BLaER1 (cell line): ENCODE measurements at regions not wholly inside any gene's neighbourhood (a gene's known extent, or its start where the extent isn't known, plus 50 kb on each side); places are given as distances from the start of the nearest gene placed in this dataset.

Experiments used
- H3K27ac ChIP-seq: shearing (Covaris generic); formaldehyde crosslinking; 2 replicates; pipeline ENCODE4 v1.8.1; 2022
- H3K27me3 ChIP-seq: shearing (Covaris generic); formaldehyde crosslinking; 2 replicates; pipeline ENCODE4 v1.8.1; 2022
- H3K36me3 ChIP-seq: shearing (Covaris generic); formaldehyde crosslinking; 2 replicates; pipeline ENCODE4 v1.8.1; 2022
- H3K4me1 ChIP-seq: shearing (Covaris generic); formaldehyde crosslinking; 2 replicates; pipeline ENCODE4 v1.8.1; 2022
- H3K4me2 ChIP-seq: shearing (Covaris generic); formaldehyde crosslinking; 2 replicates; pipeline ENCODE4 v1.8.1; 2022
- H3K4me3 ChIP-seq: shearing (Covaris generic); formaldehyde crosslinking; 2 replicates; pipeline ENCODE4 v1.8.1; 2022
- H3K9ac ChIP-seq: shearing (Covaris generic); formaldehyde crosslinking; 2 replicates; pipeline ENCODE4 v1.8.1; 2022
- H3K9me3 ChIP-seq: shearing (Covaris generic); formaldehyde crosslinking; 2 replicates; pipeline ENCODE4 v1.8.1; 2022
- H4K20me1 ChIP-seq: shearing (Covaris generic); formaldehyde crosslinking; 2 replicates; pipeline ENCODE4 v1.8.1; 2022
- Cebpa-rat ChIP-seq: shearing (Covaris generic); IDR thresholded peaks from 2 replicates; pipeline ENCODE4 v1.8.1; 2022

DNA sequence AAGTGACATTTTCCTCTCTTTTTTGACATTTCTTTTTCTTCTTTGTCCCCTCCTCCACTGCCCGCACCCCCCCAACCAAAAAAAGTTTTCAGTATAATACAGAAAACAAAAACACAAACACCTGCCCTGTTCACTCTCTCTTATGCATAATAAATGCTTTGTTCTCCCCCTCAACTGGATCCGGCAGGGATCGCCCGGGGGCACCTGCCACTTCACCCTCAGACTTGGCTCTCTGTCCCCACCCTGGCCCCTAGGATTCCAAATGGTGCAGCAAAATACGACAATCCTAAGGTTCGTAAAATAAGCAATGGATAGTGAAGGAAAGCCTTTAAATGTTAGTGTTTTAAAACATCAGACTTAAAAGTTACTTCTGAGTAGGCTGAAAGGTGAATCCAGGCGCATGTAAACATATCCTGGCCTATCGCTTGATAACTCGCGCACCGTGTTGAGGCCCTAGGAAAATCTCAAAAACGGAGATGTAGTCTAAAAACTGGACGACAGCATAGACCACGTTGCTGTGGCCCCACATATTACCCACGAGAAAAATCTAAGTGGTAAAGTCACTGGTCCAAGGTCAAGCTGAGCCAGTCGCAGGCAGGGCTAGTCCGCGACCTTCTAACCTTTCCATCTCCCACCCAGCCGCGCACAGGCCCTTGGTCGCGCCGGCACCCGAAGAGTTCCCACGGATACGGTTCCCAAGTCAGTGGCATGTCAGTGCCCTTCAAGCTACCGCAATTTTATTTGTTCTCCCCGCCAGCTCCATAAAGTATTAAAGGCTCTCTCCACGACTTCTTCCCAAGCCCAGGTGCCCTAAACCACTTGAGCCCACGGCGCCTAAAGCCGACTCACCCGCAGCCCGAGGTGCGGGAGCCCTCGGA lies 130.8 kb downstream of the OGFRL1 start:
- 0 out of 2 replicates have a peak overlapping the region, but pooled peaks have one; percentile 18 for H3K4me3 ChIP-seq
- no peaks in the 10 kb centered on the region for H3K27me3 ChIP-seq
- H3K4me2 ChIP-seq = no peak overlapping the region
- peaks cover 9% of the 10 kb centered on the region for H3K4me1 ChIP-seq
- TF ChIP-seq Cebpa-rat = no peak
- no peak overlapping the region for H3K9ac ChIP-seq
- H4K20me1 ChIP-seq = no peaks in the 10 kb centered on the region
- peaks cover 22% of the 10 kb centered on the region for H3K9me3 ChIP-seq
- no peak overlapping the region for H3K27ac ChIP-seq
- H3K36me3 ChIP-seq = no peaks in the 10 kb centered on the region

- H4K20me1 ChIP-seq = no peaks in the 10 kb centered on the region
- TF ChIP-seq Cebpa-rat = no peak
- H3K36me3 ChIP-seq = no peaks in the 10 kb centered on the region
- no peak overlapping the region for H3K27ac ChIP-seq
- H3K9me3 ChIP-seq = peaks cover 22% of the 10 kb centered on the region
- 0 out of 2 replicates have a peak overlapping the region, but pooled peaks have one; percentile 18 for H3K4me3 ChIP-seq
- H3K4me1 ChIP-seq = peaks cover 9% of the 10 kb centered on the region
- H3K9ac ChIP-seq = no peak overlapping the region
- H3K27me3 ChIP-seq = no peaks in the 10 kb centered on the region
- no peak overlapping the region for H3K4me2 ChIP-seq
Observed at GRCh38 chr6:71420095-71420692, 131.6 kb downstream of the OGFRL1 start.

DNA sequence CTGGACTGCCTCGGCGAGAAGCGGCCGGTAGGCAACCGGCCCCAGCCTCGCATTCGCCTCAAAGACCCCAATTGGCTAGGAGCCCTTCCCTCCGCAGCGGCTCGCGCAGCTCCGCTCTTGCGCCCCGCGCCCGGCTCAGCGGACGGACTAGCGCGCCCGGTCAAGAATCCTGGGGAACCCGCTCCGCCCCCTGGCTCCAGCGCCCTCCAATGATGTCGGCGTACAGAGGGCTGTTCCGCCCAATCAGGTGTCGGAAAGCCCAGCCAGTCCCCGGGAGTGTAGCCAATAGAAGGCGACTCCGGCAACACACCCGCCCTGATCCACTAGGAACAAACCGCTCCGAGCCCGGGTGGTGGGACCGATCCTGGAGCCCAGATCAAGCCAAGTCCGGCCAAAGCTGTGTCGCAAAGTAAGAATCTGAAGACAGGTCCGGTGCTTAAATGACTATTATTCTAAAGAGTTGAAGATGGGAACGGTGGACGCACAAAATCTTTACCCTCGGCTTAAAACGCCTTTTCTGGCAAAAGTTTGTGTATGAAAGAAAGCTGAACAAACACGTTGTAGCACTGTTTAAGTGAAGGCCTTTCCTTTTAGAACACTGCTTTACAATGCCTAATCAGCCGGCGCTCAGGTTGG lies 132.2 kb downstream of the OGFRL1 start:
- H3K9ac ChIP-seq = no peak overlapping the region
- peaks cover 22% of the 10 kb centered on the region for H3K9me3 ChIP-seq
- H3K36me3 ChIP-seq = no peaks in the 10 kb centered on the region
- no peak overlapping the region for H3K27ac ChIP-seq
- no peaks in the 10 kb centered on the region for H4K20me1 ChIP-seq
- no peaks in the 10 kb centered on the region for H3K27me3 ChIP-seq
- peaks cover 6% of the 10 kb centered on the region for H3K4me1 ChIP-seq
- TF ChIP-seq Cebpa-rat = no peak
- no peak overlapping the region for H3K4me2 ChIP-seq
- H3K4me3 ChIP-seq = 0 out of 2 replicates have a peak overlapping the region, but pooled peaks have one; percentile 18

DNA sequence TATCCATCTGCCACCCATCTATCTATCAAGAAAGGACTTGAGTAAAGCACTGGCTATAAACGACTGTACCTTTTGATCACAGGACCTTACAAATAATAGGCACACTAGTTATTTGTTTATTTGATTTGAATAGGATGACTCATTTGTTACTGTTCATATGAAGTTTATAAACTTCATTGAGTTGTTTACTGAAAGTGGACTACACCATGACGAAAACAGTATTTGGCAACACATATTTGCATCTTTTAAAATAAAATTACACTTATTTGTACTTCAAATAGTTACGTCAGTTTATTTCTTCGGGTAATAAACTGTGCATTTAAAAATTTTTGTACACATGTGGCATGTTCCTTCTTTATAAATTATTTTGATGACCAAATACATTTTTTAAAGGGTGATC lies 133.0 kb downstream of the OGFRL1 start:
- Histone ChIP-seq H3K36me3 (no peaks in the 10 kb centered on the region), H3K9me3 (peaks cover 22% of the 10 kb centered on the region), H3K4me1 (no peaks in the 10 kb centered on the region), H3K9ac (no peak overlapping the region), H3K4me2 (no peak overlapping the region), H3K27ac (no peak overlapping the region), H3K27me3 (no peaks in the 10 kb centered on the region), H3K4me3 (no peak overlapping the region), H4K20me1 (no peaks in the 10 kb centered on the region)
- TF ChIP-seq Cebpa-rat = no peak

- H3K4me3 ChIP-seq = no peak overlapping the region
- no peak overlapping the region for H3K9ac ChIP-seq
- TF ChIP-seq Cebpa-rat = no peak
- H3K4me2 ChIP-seq = no peak overlapping the region
- no peaks in the 10 kb centered on the region for H3K27me3 ChIP-seq
- H3K27ac ChIP-seq = no peak overlapping the region
- H4K20me1 ChIP-seq = no peaks in the 10 kb centered on the region
- no peaks in the 10 kb centered on the region for H3K9me3 ChIP-seq
- no peaks in the 10 kb centered on the region for H3K36me3 ChIP-seq
- peaks cover 8% of the 10 kb centered on the region for H3K4me1 ChIP-seq
Observed at GRCh38 chr6:71430018-71430417, 141.4 kb downstream of the OGFRL1 start.

- Histone ChIP-seq H4K20me1 (no peaks in the 10 kb centered on the region), H3K27me3 (no peaks in the 10 kb centered on the region), H3K4me2 (no peak overlapping the region), H3K36me3 (no peaks in the 10 kb centered on the region), H3K4me3 (no peak overlapping the region), H3K27ac (no peak overlapping the region), H3K9me3 (peaks cover 10% of the 10 kb centered on the region; the same call in 1 of the 2 replicates), H3K9ac (no peak overlapping the region), H3K4me1 (peaks cover 14% of the 10 kb centered on the region)
- TF ChIP-seq Cebpa-rat = no peak
Observed at GRCh38 chr6:71433441-71433840, 144.8 kb downstream of the OGFRL1 start.

DNA sequence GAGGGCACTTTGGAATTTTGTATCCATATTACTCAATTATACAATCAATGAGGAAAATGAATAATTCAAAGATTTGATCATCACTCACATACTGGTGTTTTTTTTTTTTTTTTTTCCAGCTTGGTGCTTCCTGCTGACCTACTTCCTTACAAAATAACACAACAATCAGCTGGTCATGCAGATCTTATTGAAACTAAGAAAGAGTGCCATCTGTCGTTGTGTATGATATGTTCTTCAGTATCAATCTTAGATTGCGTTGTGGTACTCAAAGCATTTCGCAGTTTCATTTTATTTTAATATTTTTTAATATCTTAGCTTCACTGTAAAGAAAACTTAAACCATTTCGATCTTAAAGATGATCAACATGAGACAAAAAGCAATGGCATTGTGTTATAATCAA lies 155.6 kb downstream of the OGFRL1 start:
- Histone ChIP-seq H3K9ac (no peak overlapping the region), H3K4me3 (no peak overlapping the region), H4K20me1 (no peaks in the 10 kb centered on the region), H3K4me1 (peaks cover 16% of the 10 kb centered on the region), H3K4me2 (peak overlapping the region; percentile 16; the same call in 1 of the 2 replicates), H3K27me3 (no peaks in the 10 kb centered on the region), H3K27ac (no peak overlapping the region), H3K36me3 (no peaks in the 10 kb centered on the region), H3K9me3 (peaks cover 26% of the 10 kb centered on the region)
- TF ChIP-seq Cebpa-rat = no peak

- no peaks in the 10 kb centered on the region for H3K27me3 ChIP-seq
- peaks cover 8% of the 10 kb centered on the region for H3K9me3 ChIP-seq
- H3K9ac ChIP-seq = no peak overlapping the region
- TF ChIP-seq Cebpa-rat = no peak
- H3K36me3 ChIP-seq = no peaks in the 10 kb centered on the region
- H3K4me1 ChIP-seq = peaks cover 16% of the 10 kb centered on the region
- H3K4me3 ChIP-seq = no peak overlapping the region
- H3K4me2 ChIP-seq = no peak overlapping the region
- no peak overlapping the region for H3K27ac ChIP-seq
- no peaks in the 10 kb centered on the region for H4K20me1 ChIP-seq
Observed at GRCh38 chr6:71446057-71446456, 157.4 kb downstream of the OGFRL1 start.

DNA sequence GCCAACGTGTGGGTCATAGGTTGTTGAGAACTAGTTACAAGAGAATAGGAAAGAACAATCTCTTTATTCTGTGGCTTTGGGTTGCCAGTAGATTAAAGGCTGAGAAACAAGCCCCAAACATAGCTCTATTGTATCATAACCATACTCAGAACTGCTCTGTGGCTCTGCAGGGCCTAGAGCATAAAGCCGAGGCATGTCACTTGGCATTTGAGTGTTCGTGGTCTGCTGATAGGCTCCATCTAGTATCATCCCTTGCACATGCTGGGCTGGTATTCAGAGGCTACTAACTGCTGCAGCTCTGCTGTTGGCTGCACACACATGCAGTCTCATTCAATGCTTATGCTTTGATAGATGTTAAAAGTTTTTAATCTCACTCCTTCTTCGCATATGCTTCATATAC lies 157.9 kb downstream of the OGFRL1 start:
- Histone ChIP-seq H3K9ac (no peak overlapping the region), H3K4me3 (no peak overlapping the region), H3K4me1 (peaks cover 16% of the 10 kb centered on the region), H3K27ac (no peak overlapping the region), H3K27me3 (no peaks in the 10 kb centered on the region), H3K9me3 (peaks cover 5% of the 10 kb centered on the region; the same call in 1 of the 2 replicates), H3K36me3 (no peaks in the 10 kb centered on the region), H4K20me1 (no peaks in the 10 kb centered on the region), H3K4me2 (no peak overlapping the region)
- no peak for TF ChIP-seq Cebpa-rat
